ENCODE measurements at regions not wholly inside any gene's neighbourhood (a gene's known extent, or its start where the extent isn't known, plus 50 kb on each side); places are given as distances from the start of the nearest gene placed in this dataset.
A peak's percentile ranks its signal among the peaks of the same experiment; 100 is the strongest.

GRCh38 chr1:47675047-47675675, 237.3 kb downstream of the FOXD2 start:
- Histone ChIP-seq H3K4me1 (no peaks in the 10 kb centered on the region), H3K9me3 (no peaks in the 10 kb centered on the region), H3K4me3 (no peak overlapping the region), H3K27me3 (no peaks in the 10 kb centered on the region), H3K27ac (no peak overlapping the region), H3K36me3 (ENCODE audit: low read depth, missing control alignments) (no peaks in the 10 kb centered on the region)
- no peak for TF ChIP-seq POLR2A (IDR thresholded peaks at IDR 0.05)
- no peak for TF ChIP-seq CTCF (IDR thresholded peaks at IDR 0.05)
- intact Hi-C loops (cut with DNase I; ENCODE audit: low total_unique reads) = no loop called here
- 89 to 95% methylated on average over 3 of the region's 3 CpGs for WGBS, 2 donors
- DNase-seq = no peak

- DNase-seq = peak; percentile 9
- intact Hi-C loops (cut with DNase I; ENCODE audit: low total_unique reads) = no loop called here
- Histone ChIP-seq H3K36me3 (ENCODE audit: low read depth, missing control alignments) (no peaks in the 10 kb centered on the region), H3K9me3 (no peaks in the 10 kb centered on the region), H3K27ac (no peak overlapping the region), H3K4me1 (no peaks in the 10 kb centered on the region), H3K27me3 (no peaks in the 10 kb centered on the region), H3K4me3 (no peak overlapping the region)
- TF ChIP-seq CTCF (IDR thresholded peaks at IDR 0.05) (no peak), POLR2A (IDR thresholded peaks at IDR 0.05) (no peak)
- WGBS, 2 donors = 90 to 91% methylated on average over 11 of the region's 11 CpGs
Measured at GRCh38 chr1:47675721-47676120, 237.9 kb downstream of the FOXD2 start.

- Histone ChIP-seq H3K4me1 (no peaks in the 10 kb centered on the region), H3K36me3 (ENCODE audit: low read depth, missing control alignments) (no peaks in the 10 kb centered on the region), H3K27me3 (no peaks in the 10 kb centered on the region), H3K4me3 (no peak overlapping the region), H3K9me3 (no peaks in the 10 kb centered on the region), H3K27ac (no peak overlapping the region)
- TF ChIP-seq CTCF (IDR thresholded peaks at IDR 0.05) = no peak
- TF ChIP-seq POLR2A (IDR thresholded peaks at IDR 0.05) = no peak
- no peak for DNase-seq
- WGBS, 2 donors = 82 to 88% methylated on average over 14 of the region's 14 CpGs
- intact Hi-C loops (cut with DNase I; ENCODE audit: low total_unique reads) = no loop called here
Measured at GRCh38 chr1:47676311-47677054, 238.6 kb downstream of the FOXD2 start.

GRCh38 chr1:47677241-47677940, 239.5 kb downstream of the FOXD2 start:
- intact Hi-C loops (cut with DNase I; ENCODE audit: low total_unique reads) = no loop called here
- Histone ChIP-seq H3K27me3 (no peaks in the 10 kb centered on the region), H3K4me1 (no peaks in the 10 kb centered on the region), H3K27ac (no peak overlapping the region), H3K36me3 (ENCODE audit: low read depth, missing control alignments) (no peaks in the 10 kb centered on the region), H3K4me3 (no peak overlapping the region), H3K9me3 (no peaks in the 10 kb centered on the region)
- peak; percentile 6 for DNase-seq
- no peak for TF ChIP-seq POLR2A (IDR thresholded peaks at IDR 0.05)
- 71 to 77% methylated on average over 18 to 24 of the region's 24 CpGs for WGBS, 2 donors

- intact Hi-C loops (cut with DNase I; ENCODE audit: low total_unique reads) = no loop called here
- peak; percentile 1 for DNase-seq
- no peaks in the 10 kb centered on the region for H3K27me3 ChIP-seq
- H3K4me3 ChIP-seq = no peak overlapping the region
- H3K27ac ChIP-seq = no peak overlapping the region
- H3K4me1 ChIP-seq = no peaks in the 10 kb centered on the region
- no peak for TF ChIP-seq CTCF (IDR thresholded peaks at IDR 0.05)
- TF ChIP-seq POLR2A (IDR thresholded peaks at IDR 0.05) = no peak
- no peaks in the 10 kb centered on the region for H3K9me3 ChIP-seq
- WGBS, 2 donors = 86 to 92% methylated on average over 4 of the region's 4 CpGs
- no peaks in the 10 kb centered on the region for H3K36me3 ChIP-seq (ENCODE audit: low read depth, missing control alignments)
Measured at GRCh38 chr1:47678464-47678980, 240.7 kb downstream of the FOXD2 start.
